ENCODE measurements at regions not wholly inside any gene's neighbourhood (a gene's known extent, or its start where the extent isn't known, plus 50 kb on each side); places are given as distances from the start of the nearest gene placed in this dataset.

DNA sequence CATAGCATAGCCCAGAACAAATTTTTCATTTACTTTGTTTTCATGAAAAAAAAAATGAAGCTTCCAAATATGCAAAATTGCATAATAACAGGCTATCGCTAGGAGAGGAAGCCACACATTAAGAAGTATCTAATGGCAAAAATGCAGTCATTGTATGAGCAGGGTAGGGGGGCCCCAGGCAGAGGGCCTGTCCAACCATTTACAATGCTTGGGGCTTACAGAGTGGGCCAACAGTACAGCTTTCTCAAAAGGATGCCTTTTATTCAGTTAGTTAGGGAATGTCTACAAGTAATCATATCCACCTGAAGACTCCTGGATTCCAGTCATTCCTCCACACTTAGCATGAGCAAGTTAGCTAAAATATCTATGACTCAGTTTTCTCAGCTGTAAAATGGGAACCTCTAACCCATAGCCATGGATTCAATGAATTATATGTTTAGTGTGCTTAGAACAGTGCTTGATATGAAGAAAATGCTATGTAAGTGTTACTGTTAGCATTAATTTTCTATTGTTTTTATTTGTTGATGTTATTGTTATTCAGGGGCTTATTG is 117.7 kb downstream of the GAS1 start:
- no peak for FAIRE-seq

GRCh38 chr9:86828631-86829030 is 118.7 kb downstream of the GAS1 start:
- no peak for FAIRE-seq

DNA sequence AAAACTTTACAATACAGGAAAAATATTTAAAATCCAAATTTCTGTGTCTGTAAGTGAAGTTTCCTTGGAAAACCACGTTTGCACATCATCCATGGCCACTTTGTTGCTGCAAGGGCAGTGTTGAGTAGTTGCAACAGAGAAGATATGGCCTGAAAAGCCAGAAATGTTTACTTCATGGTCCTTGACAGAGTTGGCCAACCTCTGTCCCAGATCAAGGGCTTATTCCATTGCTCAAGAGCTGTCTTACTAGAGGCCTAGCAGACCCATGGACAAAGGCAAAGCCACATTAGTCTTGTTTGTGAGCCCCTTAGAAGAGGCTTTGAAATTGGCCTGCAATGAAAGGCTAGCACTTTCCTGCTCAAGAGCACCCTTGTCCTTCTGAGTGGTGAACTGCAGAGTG is 119.4 kb downstream of the GAS1 start:
- no peak for FAIRE-seq

DNA sequence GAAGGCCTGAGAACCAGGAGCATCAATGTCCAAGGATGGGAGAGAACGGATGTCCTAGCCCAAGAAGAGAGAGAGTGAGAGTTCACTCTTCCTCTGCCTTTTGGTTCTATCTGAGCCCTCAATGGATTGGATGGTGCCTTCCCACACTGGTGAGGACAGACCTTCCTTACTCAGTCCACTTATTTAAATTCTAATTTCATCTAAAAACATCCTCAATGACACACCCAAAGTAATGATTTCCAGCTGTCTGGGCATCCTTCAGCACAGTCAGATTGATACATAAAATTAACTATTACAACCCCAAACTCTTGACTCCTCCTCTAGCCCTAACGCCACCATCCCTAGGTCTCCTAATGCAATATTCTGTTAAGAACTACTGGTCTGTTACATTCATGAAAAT is 122.0 kb downstream of the GAS1 start:
- no peak for FAIRE-seq

- FAIRE-seq, result no peak
Observed at GRCh38 chr9:86822006-86822801, 125.1 kb downstream of the GAS1 start.

- peak; percentile 21 for FAIRE-seq
Observed at GRCh38 chr9:86821006-86821845, 126.1 kb downstream of the GAS1 start.

GRCh38 chr9:86819552-86819951 is 127.8 kb downstream of the GAS1 start:
- no peak for FAIRE-seq

GRCh38 chr9:86818636-86819035 is 128.7 kb downstream of the GAS1 start:
- no peak for FAIRE-seq

DNA sequence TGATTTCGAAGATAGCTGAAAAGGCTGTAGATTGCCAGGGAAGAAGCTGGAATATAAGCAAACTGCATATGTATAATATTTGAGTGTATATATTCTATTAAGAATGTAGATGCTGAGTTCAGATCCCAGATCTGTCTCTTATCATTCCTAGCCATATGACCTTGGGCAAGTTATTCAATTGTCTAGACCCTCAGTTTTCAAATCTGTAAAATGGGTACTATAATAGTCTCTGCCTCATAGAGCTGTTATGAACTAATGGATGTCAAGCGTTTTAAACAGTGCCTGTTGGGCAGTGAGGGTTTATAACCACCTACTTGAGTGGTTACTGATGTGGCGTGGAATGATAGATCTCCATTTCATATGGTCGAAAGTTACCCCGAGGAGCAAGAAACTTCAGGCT is 130.4 kb downstream of the GAS1 start:
- no peak for FAIRE-seq

DNA sequence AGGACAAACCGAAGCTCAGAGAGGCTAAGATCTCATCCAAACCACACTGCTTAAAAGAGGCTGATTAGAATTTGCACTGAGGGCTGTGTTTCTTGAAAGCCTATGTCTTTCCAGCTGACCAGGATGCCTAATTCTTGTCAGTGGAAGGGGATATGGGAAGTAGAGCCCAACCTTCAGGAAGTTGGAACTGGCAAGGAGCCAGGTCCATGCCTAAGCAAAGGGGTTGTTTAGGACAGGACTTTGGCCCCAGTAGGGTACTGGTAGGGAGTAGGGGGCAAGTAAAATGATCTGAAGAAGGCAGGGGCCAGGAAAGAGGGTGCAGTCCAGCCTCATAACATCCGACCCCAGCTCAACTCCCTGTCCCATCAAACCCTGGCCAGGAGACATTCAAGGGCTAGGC is 130.9 kb downstream of the GAS1 start:
- FAIRE-seq, result no peak

DNA sequence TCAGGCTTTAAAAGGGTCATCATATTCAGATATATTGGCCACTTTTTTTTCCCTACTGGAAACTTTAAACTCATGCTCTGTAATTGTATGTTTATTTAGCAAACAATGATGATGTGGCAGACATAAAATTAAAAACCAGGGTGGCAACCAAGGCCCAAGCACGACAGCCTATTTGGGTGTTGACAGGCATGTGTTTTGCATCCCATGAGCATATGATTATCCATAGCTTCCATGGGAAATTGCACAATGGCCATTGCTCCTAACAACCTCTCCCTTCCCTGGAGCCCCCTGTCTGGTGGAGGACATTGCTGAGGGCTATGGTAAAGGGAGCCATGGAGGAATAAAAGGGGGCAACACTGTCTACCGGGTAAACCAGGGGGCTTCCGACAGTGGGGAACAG is 134.7 kb downstream of the GAS1 start:
- no peak for FAIRE-seq

GRCh38 chr9:86809759-86810367 is 137.4 kb downstream of the GAS1 start:
- no peak for FAIRE-seq

GRCh38 chr9:86809151-86809550 is 138.2 kb downstream of the GAS1 start:
- no peak for FAIRE-seq

GRCh38 chr9:86807367-86807976 is 139.8 kb downstream of the GAS1 start:
- FAIRE-seq, result peak; percentile 77

DNA sequence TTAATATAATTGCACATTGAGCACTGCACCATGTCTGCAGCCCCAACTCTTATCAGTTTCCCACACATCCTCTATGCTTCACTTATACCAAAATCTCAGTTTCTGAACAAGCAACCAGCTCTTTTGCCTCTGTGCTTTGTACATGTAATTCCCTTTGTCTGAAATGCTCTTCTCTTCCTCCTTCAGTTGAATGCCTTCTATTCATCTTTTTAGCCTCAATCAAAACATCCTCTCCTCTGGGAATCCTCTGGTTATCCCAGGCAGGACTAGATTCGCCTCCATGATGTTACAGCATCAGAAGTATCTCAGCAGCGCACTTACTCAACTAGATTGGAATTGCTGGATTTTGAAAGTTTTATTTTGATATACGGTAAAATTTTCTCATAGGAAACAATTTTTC is 143.3 kb downstream of the GAS1 start:
- FAIRE-seq, result no peak

- no peak for FAIRE-seq
Observed at GRCh38 chr9:86802900-86803673, 144.2 kb downstream of the GAS1 start.

DNA sequence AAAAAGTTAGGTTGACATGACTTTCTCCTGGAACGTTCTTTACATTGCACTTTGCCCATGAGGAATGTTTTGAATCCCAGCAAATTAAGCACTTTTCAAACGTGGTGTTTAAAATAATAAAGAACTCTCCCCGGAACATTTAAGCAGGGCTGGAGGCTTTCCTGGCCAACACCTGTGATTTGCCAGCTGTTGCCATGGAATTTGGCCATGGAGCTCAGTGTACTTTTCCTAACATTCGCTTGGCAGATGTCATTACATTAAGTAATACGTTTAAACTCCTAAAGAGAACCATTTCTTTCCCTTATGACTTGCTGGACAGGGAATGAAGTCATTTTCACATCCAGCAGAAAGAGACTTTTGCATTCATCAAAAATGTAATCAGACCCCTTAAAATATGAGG is 146.1 kb downstream of the GAS1 start:
- FAIRE-seq, result no peak

GRCh38 chr9:86800681-86801080 is 146.6 kb downstream of the GAS1 start:
- no peak for FAIRE-seq

DNA sequence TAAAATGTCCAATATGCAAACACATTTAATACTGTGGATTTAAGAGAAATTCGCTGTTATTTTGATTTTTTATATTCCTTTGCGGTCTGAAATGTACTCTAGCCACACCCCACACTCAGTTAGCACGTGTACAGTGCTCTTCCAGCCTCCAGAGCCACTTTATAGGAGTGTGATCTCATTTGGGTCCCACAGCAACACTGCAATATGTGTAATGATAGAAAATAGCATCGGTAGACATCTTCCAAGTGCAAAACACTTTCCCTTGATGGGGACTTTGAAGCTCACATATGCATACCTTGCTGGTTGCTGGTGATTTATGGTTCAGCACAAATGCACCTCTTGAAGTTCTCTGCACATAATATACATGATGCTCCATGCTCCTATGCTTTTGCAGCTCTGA is 148.3 kb downstream of the GAS1 start:
- no peak for FAIRE-seq

- FAIRE-seq, result no peak
Observed at GRCh38 chr9:86796666-86797065, 150.6 kb downstream of the GAS1 start.

- peak; percentile 65 for FAIRE-seq
Observed at GRCh38 chr9:86795823-86796553, 151.3 kb downstream of the GAS1 start.
